NCI-H1436 treated with DMSO at 0.1 percent for 48 hours (cell line): ENCODE measurements at regions not wholly inside any gene's neighbourhood (a gene's known extent, or its start where the extent isn't known, plus 50 kb on each side); places are given as distances from the start of the nearest gene placed in this dataset.
"Not testable (repeated sequence)": the region's sequence is repeated elsewhere in the genome, so short reads cannot be mapped to it uniquely, and the experiment has no call there.

Source experiments
- DNase-seq: peaks from one replicate; lab custom pipeline; 2025; lab: John Stamatoyannopoulos, UW

GRCh38 chrX:45818913-45819312, 618.2 kb upstream of the DIPK2B start:
- no peak for DNase-seq

GRCh38 chrX:45815441-45815840, 614.8 kb upstream of the DIPK2B start:
- DNase-seq: no peak

GRCh38 chrX:45811326-45811725, 610.6 kb upstream of the DIPK2B start:
- no peak for DNase-seq

DNA sequence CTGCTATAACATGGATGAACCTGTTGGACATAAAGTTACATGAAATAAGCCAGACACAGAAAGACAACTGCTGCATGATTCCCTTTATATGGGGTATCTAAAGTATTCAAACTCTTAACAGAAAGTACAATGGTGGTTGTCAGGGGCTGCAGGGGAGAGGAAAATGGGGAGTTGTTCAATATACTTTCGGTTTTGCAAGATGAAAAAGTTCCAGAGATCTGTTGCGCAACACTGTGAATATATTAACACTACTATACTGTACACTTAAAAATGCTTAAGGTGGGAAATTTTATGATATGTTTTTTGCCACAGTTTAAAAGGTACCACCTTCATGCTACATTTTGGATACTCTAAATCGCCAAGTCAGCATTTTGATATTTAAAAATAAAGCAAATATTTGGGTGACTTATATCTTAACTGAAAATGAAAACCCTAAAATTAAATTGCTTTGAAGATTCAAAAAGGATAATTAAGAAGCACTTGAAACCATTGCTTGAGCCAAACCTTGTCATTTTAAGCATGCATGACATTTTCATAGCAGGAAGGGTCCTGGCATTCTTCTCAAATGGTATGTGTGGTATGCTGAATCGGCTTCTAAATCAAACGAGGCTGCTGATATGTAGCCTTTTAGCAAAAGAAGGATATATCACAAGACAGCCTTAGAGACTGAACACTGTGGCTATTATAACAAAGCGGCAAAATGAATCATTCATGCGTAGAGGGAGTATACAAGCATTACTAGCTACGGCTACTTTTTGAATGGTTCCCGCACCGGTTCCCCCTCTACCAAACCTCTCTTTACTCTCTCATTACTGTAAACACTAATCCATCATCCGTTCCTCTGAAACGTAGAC, 607.1 kb upstream of the DIPK2B start:
- DNase-seq: no peak

DNA sequence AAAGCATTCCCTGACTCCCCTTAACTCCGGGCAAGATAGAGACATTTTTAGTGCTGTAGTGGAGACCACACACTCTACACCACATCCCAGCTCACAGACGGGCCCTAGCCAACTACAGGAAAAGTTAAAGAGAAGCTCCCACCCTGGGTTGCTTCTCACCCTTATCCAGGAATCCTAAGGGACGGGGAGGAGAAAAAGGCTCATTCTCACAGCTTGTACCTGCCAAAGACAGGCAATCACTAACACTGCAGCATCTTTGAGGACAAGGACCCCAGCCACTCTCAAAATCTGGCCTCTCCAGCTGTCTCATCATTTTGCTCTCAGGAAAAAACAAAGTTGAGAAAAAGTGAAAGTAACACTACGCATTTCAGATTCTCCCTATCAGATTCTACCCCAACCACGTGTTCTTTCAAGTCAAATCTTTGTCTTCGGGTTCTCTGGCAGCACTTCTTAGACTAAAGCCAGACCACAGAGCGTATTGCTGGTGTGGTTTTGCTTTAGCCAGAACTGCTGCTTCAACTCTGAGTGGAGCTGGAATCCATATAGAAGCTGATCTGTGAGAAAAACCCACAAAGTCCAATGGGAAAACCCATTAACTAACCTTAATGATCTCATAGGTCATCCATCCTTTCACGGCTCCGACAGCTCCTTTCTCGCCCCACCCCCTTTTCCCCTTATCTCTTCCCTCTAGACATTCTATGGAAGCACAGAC, 605.9 kb upstream of the DIPK2B start:
- DNase-seq: no peak

GRCh38 chrX:45804276-45804675, 603.6 kb upstream of the DIPK2B start:
- DNase-seq: no peak

- DNase-seq: no peak
Observed at GRCh38 chrX:45803383-45803921, 602.8 kb upstream of the DIPK2B start.

- DNase-seq: no peak
Observed at GRCh38 chrX:45801554-45801953, 600.9 kb upstream of the DIPK2B start.

- DNase-seq: not testable (repeated sequence)
Observed at GRCh38 chrX:45800746-45801453, 600.2 kb upstream of the DIPK2B start.

DNA sequence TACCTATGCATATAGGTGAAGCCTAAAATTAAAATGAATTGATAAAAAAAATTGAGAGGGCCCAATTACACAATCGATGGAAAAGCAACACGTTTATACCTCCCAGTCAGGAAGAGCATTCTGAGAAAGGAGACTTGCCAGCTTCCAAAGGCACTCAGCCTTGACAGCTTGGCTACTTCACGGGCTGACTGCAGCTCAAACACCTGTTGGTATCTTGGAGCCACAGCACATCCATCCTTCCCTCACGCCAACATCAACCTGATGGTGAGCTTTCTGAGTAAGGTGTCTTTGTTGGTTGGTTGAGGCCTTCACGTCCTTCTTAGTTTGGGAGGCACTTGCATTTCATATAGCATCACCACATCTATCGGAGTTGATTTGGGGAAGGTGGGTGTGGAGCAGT, 598.9 kb upstream of the DIPK2B start:
- no peak for DNase-seq

- DNase-seq: no peak
Observed at GRCh38 chrX:45795546-45795945, 594.9 kb upstream of the DIPK2B start.

DNA sequence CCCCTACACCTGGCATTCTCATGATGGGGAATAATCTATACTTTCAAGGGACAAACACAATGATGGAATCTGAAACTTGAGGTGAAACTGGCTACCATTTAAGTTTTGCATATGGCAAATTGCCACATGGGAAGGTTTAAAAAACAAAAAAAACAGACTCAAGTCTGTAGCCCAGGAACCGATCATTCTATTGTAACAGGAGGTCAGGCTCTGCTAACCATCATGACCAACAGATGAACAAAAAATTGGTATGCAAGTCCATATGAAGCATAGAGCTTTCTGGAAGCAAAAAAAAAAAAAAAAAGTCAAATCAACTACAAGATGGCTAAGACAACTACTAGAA, 594.3 kb upstream of the DIPK2B start:
- no peak for DNase-seq

- no peak for DNase-seq
Observed at GRCh38 chrX:45794323-45794994, 593.8 kb upstream of the DIPK2B start.

- DNase-seq: no peak
Observed at GRCh38 chrX:45788941-45789348, 588.3 kb upstream of the DIPK2B start.

DNA sequence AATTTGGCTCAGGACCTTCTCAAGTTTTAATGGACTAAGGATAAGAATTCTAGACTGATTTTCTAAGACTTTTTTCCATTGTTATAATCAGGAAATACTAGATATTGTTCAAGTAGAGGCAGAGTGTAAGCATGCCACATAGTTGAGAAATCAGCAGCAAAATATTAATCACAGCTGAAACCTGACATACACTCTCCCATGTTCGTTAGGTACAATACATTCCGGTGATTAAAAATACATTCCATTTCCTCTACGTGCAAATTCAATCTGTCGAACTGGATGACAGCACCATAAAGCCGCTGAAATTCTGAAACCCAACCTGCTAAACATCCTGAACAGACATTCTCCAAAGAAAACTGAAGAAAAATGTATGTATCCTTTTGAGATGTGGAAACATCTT, 587.6 kb upstream of the DIPK2B start:
- DNase-seq: no peak

GRCh38 chrX:45784590-45784989, 583.9 kb upstream of the DIPK2B start:
- DNase-seq: no peak

DNA sequence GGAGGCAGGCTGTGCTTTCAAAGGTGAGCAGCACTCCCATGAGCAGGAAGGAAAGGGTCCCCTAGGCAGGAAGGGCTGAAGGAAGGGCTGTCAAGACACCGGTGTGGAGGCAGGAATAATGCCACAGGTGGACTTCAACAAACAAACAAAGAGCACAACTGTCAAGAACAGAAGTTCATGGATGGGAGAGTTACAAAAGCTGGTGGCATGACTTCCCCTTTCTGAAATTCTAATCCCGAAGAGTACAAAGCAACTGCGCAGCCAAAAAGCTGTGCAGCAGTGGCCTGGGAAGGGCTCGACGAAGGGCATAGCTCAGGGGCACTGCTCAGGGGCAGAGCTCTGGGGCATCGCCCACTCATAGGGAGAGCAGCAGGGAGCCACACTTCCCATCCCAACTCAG, 582.3 kb upstream of the DIPK2B start:
- DNase-seq: no peak

GRCh38 chrX:45781901-45782553, 581.4 kb upstream of the DIPK2B start:
- no peak for DNase-seq

- no peak for DNase-seq
Observed at GRCh38 chrX:45778616-45779015, 577.9 kb upstream of the DIPK2B start.

DNA sequence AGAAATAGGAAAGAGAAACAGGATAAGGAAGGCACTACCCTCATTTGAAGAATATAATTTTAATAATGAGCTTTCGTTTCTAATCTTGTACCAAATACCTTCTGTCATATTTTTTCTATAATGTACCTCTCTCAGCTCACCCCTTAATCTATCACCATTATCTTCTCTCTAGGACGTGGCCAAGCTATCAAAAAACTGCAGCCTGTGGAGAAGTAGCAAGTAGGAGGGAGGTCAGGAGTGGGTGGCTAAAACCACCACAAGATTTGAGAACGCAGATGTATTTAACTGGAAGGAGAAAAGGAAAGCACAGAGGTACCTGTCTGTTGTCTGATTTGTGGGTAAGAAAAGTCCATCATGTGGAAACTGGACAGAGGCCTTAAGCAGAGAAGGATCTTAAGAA, 576.7 kb upstream of the DIPK2B start:
- DNase-seq: no peak

DNA sequence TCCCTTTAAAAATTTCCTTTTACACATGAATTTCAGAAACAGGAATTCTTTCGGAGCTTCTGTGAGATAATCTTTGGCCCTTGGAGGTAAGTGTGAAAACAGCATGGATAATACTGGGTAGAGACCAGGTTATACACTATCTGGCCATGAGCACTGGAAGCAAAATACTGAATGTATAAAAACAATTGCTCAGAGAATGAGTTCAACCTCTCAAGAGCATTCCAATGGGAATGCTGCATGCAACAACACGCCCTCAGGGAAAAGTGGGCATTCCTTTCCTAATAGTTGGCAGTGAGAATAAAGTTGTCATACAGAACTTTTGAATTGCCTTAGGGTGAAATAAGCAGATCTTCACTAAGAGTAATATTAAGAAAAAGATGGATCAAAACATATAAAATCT, 574.8 kb upstream of the DIPK2B start:
- no peak for DNase-seq

GRCh38 chrX:45774961-45775360, 574.3 kb upstream of the DIPK2B start:
- DNase-seq: no peak
